HCT116 (cell line): ENCODE measurements at regions not wholly inside any gene's neighbourhood (a gene's known extent, or its start where the extent isn't known, plus 50 kb on each side); places are given as distances from the start of the nearest gene placed in this dataset.

Experiments
- ATAC-seq: fragments of 200-7000 bp; cut with Tn5 transposase; 2 replicates; pipeline ENCODE4 v1.9.1; 2020; ENCODE audit warnings: mild to moderate bottlenecking, moderate library complexity
- BruUV-seq: library from RNA; stranded (reverse); fragments of 400-500 nt; replicated peaks from 2 replicates; lab custom pipeline; 2021; lab: Mats Ljungman, UMichigan
- CTCF ChIA-PET: fragments of 300-600 bp; sonication (Branson Sonifier 250); formaldehyde crosslinking; loops from one replicate; lab custom pipeline; 2021; ENCODE audit warnings: antibody characterized with exemption; lab: Charles Lee
- POLR2A ChIA-PET: fragments of 300-600, 350-600 bp; sonication (Branson Sonifier 250); formaldehyde crosslinking; loops from one replicate; lab custom pipeline; 2021; ENCODE audit warnings: antibody characterized with exemption; lab: Charles Lee
- RAD21 ChIA-PET, 2 experiments: fragments of 300-600 bp; sonication (Branson Sonifier 250); formaldehyde crosslinking; loops; one replicate each; lab custom pipeline; 2023; ENCODE audit warnings: low total read pairs in 2 of 2; ENCODE audit not compliant: uncharacterized antibody in 2 of 2, unreplicated experiment in 2 of 2, low non-redundant PET in 1 of 2; lab: Charles Lee
- DNase-seq: peaks from one replicate; pipeline ENCODE4 v3.0.0-alpha.2; 2010; ENCODE audit warnings: low read depth, low spot score
- H2AFZ ChIP-seq: fragments of 200-600 bp; shearing (Covaris generic), sonication (generic); 2 replicates; pipeline ENCODE4 v1.6.1; 2017; ENCODE audit warnings: low read depth, mixed run types, mixed read lengths, antibody characterized with exemption, low read length; ENCODE audit not compliant: poor library complexity, severe bottlenecking
- H3K27ac ChIP-seq: 2 replicates; pipeline ENCODE4 v1.5.1; 2012; ENCODE audit warnings: low read depth, low read length
- H3K27me3 ChIP-seq: fragments of 200-600 bp; sonication (generic); 2 replicates; pipeline ENCODE4 v1.6.1; 2016; ENCODE audit warnings: mixed run types, low read length, mixed read lengths; ENCODE audit not compliant: insufficient read depth
- H3K36me3 ChIP-seq, 2 experiments: fragments of 200-500 bp in 1 of 2; fragments of 200-600 bp in 1 of 2; sonication (Bioruptor generic) in 1 of 2; sonication (generic) in 1 of 2; 2 replicates each; pipeline versions ENCODE4 v1.5.1 to v1.6.1; 2014 to 2016; ENCODE audit warnings: low read length in 2 of 2, inconsistent platforms in 1 of 2, mixed read lengths in 1 of 2, mixed run types in 1 of 2; ENCODE audit not compliant: insufficient read depth in 2 of 2, control insufficient read depth in 1 of 2
- H3K4me1 ChIP-seq, 2 experiments: fragments of 200-600 bp in 1 of 2; sonication (generic) in 1 of 2; 2 replicates each; pipeline versions ENCODE4 v1.5.1 to v1.6.1; 2012 to 2017; ENCODE audit warnings: low read length in 2 of 2, inconsistent platforms in 1 of 2, mild to moderate bottlenecking in 1 of 2, mixed read lengths in 1 of 2, mixed run types in 1 of 2, moderate library complexity in 1 of 2; ENCODE audit not compliant: insufficient read depth in 2 of 2, control insufficient read depth in 1 of 2
- H3K4me2 ChIP-seq: fragments of 200-600 bp; sonication (generic); 2 replicates; pipeline ENCODE4 v1.6.1; 2017; ENCODE audit warnings: mixed run types, low read length, mixed read lengths
- H3K4me3 ChIP-seq, 2 experiments: fragments of 200-600 bp in 1 of 2; sonication (generic) in 1 of 2; replicated peaks in 1 of 2; 2 replicates each; pipeline ENCODE4 v1.5.1; 2011 to 2016; ENCODE audit warnings: low read length in 2 of 2, control low read depth in 1 of 2, low read depth in 1 of 2, mild to moderate bottlenecking in 1 of 2, mixed read lengths in 1 of 2, mixed run types in 1 of 2
- H3K79me2 ChIP-seq: fragments of 200-600 bp; sonication (generic); 2 replicates; pipeline ENCODE4 v1.6.1; 2017; ENCODE audit warnings: mild to moderate bottlenecking, mixed run types, low read length, moderate library complexity, mixed read lengths; ENCODE audit not compliant: insufficient read depth
- H3K9ac ChIP-seq: fragments of 200-600 bp; sonication (generic); 2 replicates; pipeline ENCODE4 v1.6.1; 2016; ENCODE audit warnings: low read length, mixed read lengths
- H3K9me2 ChIP-seq: fragments of 200-600 bp; sonication (generic), shearing (Covaris generic); 2 replicates; pipeline ENCODE4 v1.6.1; 2017; ENCODE audit warnings: mixed run types, mild to moderate bottlenecking, moderate library complexity; ENCODE audit not compliant: insufficient read depth
- H3K9me3 ChIP-seq, 2 experiments: fragments of 200-500 bp in 1 of 2; fragments of 200-600 bp in 1 of 2; sonication (Bioruptor generic) in 1 of 2; sonication (generic) in 1 of 2; 2 replicates each; pipeline ENCODE4 v1.6.1; 2014 to 2017; ENCODE audit warnings: low read length in 2 of 2, mixed read lengths in 2 of 2, inconsistent platforms in 1 of 2, low read depth in 1 of 2, mild to moderate bottlenecking in 1 of 2, mixed run types in 1 of 2, moderate library complexity in 1 of 2; ENCODE audit not compliant: control insufficient read depth in 1 of 2, insufficient read depth in 1 of 2
- H4K20me1 ChIP-seq: fragments of 200-600 bp; sonication (generic), shearing (Covaris generic); 2 replicates; pipeline ENCODE4 v1.6.1; 2017; ENCODE audit warnings: mixed run types, mild to moderate bottlenecking, moderate library complexity; ENCODE audit not compliant: insufficient read depth
- ATF3 ChIP-seq: IDR thresholded peaks from 2 replicates; pipeline ENCODE4 v1.6.1; 2012
- EGR1 ChIP-seq: IDR thresholded peaks from 2 replicates; pipeline ENCODE4 v1.6.1; 2012; ENCODE audit warnings: low read depth
- EZH2phosphoT487 ChIP-seq: fragments of 200-600 bp; IDR thresholded peaks from 2 replicates; pipeline ENCODE4 v1.6.1; 2018; ENCODE audit warnings: antibody characterized with exemption, borderline replicate concordance
- FOSL1 ChIP-seq: IDR thresholded peaks from 2 replicates; pipeline ENCODE4 v1.6.1; 2012; ENCODE audit warnings: low read depth
- JUND ChIP-seq: IDR thresholded peaks from 2 replicates; pipeline ENCODE4 v1.6.1; 2012
- POLR2A ChIP-seq: IDR thresholded peaks from 2 replicates; pipeline ENCODE4 v1.7.0; 2011; ENCODE audit warnings: borderline replicate concordance; ENCODE audit not compliant: insufficient read depth, insufficient read length; ENCODE audit errors: extremely low read depth
- SP1 ChIP-seq: IDR thresholded peaks from 2 replicates; pipeline ENCODE4 v1.6.1; 2012; ENCODE audit warnings: low read depth
- SRF ChIP-seq: IDR thresholded peaks from 2 replicates; pipeline ENCODE4 v1.6.1; 2012; ENCODE audit warnings: low read depth
- ZNF274 ChIP-seq: fragments of 200-500 bp; sonication (Bioruptor generic); IDR thresholded peaks from 2 replicates; pipeline ENCODE4 v1.6.1; 2014; ENCODE audit warnings: mild to moderate bottlenecking, low read depth, low read length, inconsistent platforms
- intact Hi-C: fragments of 100-400 bp; cut with micrococcal nuclease; formaldehyde crosslinking; loops from 2 replicates; pipeline ENCODE4 v1.10.0; 2022
- TF ChIP-seq, protein P1 (sequence below), 3 experiments: fragments of 200-600 bp in 1 of 3; sonication (generic) in 1 of 3; IDR thresholded peaks in 2 of 3; conservative IDR thresholded peaks in 1 of 3; 2 replicates each; pipeline ENCODE4 v1.5.1; 2012 to 2017; ENCODE audit warnings: low read depth in 2 of 3, low read length in 2 of 3, antibody characterized with exemption in 1 of 3, borderline replicate concordance in 1 of 3, control low read depth in 1 of 3, mild to moderate bottlenecking in 1 of 3, mixed read lengths in 1 of 3, mixed run types in 1 of 3, moderate library complexity in 1 of 3; ENCODE audit not compliant: insufficient read depth in 1 of 3

DNA sequence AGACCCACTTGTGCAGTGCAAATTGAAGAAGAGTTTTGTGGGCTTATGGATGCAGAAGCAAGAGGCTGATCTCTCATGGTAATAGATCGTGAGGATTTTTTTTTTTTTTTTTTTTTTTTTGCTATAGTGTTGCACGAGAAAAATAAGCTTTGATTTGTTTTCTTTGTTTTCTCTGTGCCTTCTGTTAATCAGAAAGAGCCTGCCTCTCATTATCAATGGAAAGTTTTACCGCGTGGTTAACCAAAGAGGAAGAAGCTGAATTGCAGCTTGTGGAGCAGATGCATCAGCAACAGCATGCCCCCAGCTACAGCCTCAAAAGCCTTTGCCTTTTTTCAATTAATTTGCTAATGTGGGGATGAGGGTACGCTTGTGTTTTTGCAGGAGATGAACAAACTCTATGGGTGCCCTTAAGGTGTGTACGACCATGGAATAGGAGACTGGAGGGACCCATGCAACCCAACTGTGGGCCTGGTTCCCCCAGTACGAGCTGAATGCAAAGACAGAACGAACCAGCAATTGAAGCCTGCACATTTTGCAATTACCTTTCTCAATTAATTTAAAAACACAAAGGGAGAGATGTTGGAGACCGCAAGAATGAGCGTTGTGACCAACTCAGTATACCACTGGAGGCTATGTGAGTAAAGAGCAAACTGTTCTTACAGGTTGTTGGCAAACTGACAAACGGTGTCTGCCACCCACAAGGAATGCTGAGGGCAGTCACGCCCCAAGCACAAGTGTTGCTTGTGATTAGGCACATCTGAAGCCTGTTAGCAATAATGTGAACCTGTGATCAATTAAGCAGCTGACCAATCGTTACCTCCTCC, 58.6 kb upstream of the SPRY2 start:
- RAD21 ChIA-PET = no interaction called here
- H3K4me2 ChIP-seq = no peak overlapping the region

More for the DNA sequence above, 58.6 kb upstream of the SPRY2 start:
- H3K9me3 ChIP-seq = peaks cover 0 to under 1% of the 10 kb centered on the region in 2 experiments; a peak in 1 of 4 replicates
- H3K9ac ChIP-seq = no peak overlapping the region
- no peaks in the 10 kb centered on the region for H3K36me3 ChIP-seq
- ChIA-PET CTCF (no interaction called here), POLR2A (interaction anchor here (0.7 kb wide), 1 partner anchor 20 kb away, joined by 6 read pairs; no protein-coding TSS in a partner anchor)
- no peaks in the 10 kb centered on the region for H3K4me1 ChIP-seq
- H3K27ac ChIP-seq = no peak overlapping the region
- DNase-seq = no peak
- no peak for ATAC-seq
- no peaks in the 10 kb centered on the region for H3K79me2 ChIP-seq
- H2AFZ ChIP-seq = no peak overlapping the region
- H3K27me3 ChIP-seq = no peaks in the 10 kb centered on the region
- intact Hi-C loops = no loop called here
- BruUV-seq = no TSS peak
- TF ChIP-seq FOSL1 = no peak
- no peak for TF ChIP-seq SP1
- TF ChIP-seq ZNF274 = no peak
- no peak for TF ChIP-seq JUND
- TF ChIP-seq, protein P1, sequence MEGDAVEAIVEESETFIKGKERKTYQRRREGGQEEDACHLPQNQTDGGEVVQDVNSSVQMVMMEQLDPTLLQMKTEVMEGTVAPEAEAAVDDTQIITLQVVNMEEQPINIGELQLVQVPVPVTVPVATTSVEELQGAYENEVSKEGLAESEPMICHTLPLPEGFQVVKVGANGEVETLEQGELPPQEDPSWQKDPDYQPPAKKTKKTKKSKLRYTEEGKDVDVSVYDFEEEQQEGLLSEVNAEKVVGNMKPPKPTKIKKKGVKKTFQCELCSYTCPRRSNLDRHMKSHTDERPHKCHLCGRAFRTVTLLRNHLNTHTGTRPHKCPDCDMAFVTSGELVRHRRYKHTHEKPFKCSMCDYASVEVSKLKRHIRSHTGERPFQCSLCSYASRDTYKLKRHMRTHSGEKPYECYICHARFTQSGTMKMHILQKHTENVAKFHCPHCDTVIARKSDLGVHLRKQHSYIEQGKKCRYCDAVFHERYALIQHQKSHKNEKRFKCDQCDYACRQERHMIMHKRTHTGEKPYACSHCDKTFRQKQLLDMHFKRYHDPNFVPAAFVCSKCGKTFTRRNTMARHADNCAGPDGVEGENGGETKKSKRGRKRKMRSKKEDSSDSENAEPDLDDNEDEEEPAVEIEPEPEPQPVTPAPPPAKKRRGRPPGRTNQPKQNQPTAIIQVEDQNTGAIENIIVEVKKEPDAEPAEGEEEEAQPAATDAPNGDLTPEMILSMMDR (IDR thresholded peaks at IDR 0.05 in 2 of 3, conservative IDR thresholded peaks at IDR 0.05 in 1 of 3; ENCODE audit: borderline replicate concordance in 1 of 3, insufficient read depth in 1 of 3, low read depth in 2 of 3, low read length in 2 of 3) = no peak
- TF ChIP-seq ATF3 = no peak
- no peak for TF ChIP-seq SRF
- no peak for TF ChIP-seq EZH2phosphoT487
- TF ChIP-seq EGR1 = no peak
- no peak for TF ChIP-seq POLR2A
- H3K9me2 ChIP-seq = no peaks in the 10 kb centered on the region
- H4K20me1 ChIP-seq = no peaks in the 10 kb centered on the region
- H3K4me3 ChIP-seq = no peak overlapping the region
